Motor neuron (in vitro differentiated cells): ENCODE measurements at regions not wholly inside any gene's neighbourhood (a gene's known extent, or its start where the extent isn't known, plus 50 kb on each side); places are given as distances from the start of the nearest gene placed in this dataset.

Experiments used
- ATAC-seq, 8 experiments: fragments of 200-7000 bp; cut with Tn5 transposase; replicated peaks in 6 of 8; 2 replicates each; pipeline ENCODE4 v1.8.0; 2021; ENCODE audit warnings: mild to moderate bottlenecking in 8 of 8, moderate library complexity in 8 of 8
- H3K27ac ChIP-seq, 2 donors: fragments of 250-450 bp; sonication (Bioruptor Pico); 2 replicates each; pipeline ENCODE4 v1.9.0; 2021; ENCODE audit warnings: antibody characterized with exemption in 2 of 2, mild to moderate bottlenecking in 2 of 2, moderate library complexity in 1 of 2
- H3K4me1 ChIP-seq, 2 donors: fragments of 250-450 bp; sonication (Bioruptor Pico); replicated peaks in 1 of 2; 2 replicates each; pipeline ENCODE4 v1.6.1; 2021; ENCODE audit warnings: antibody characterized with exemption in 2 of 2, mild to moderate bottlenecking in 2 of 2, moderate library complexity in 1 of 2
- H3K4me3 ChIP-seq, 5 donors: fragments of 250-450 bp; sonication (Bioruptor Pico); 2 replicates each; pipeline ENCODE4 v1.9.0; 2021; ENCODE audit warnings: antibody characterized with exemption in 5 of 5, mild to moderate bottlenecking in 5 of 5, moderate library complexity in 4 of 5
- WGBS, 10 experiments: fragments of 450-650 bp; shearing (Covaris generic); methylation state at CpG; one replicate each; pipeline ENCODE4 v1.0.0; 2022; 5-methylcytosine and 5-hydroxymethylcytosine counted together
- in situ Hi-C, 9 experiments: fragments of 400-800 bp; cut with MboI; loops; one replicate each; pipeline ENCODE4 v1.15.0; 2021; ENCODE audit warnings: low sequenced_read_pairs in 9 of 9, low pct_unique_long_range_greater_than_20kb in 2 of 9; ENCODE audit not compliant: unreplicated experiment in 9 of 9

- Histone ChIP-seq H3K4me1 (peaks cover 0 to 3% of the 10 kb centered on the region in 2 donors), H3K4me3 (no peak overlapping the region), H3K27ac (no peak overlapping the region)
- in situ Hi-C loops: no loop called here
- ATAC-seq: no peak
- 67 to 100% methylated on average over 1 of the region's 3 CpGs; no CpG with 5 or more reads in 8 of the 10 experiments for WGBS, 10 experiments
Observed at GRCh38 chr13:59537500-59537899, 626.2 kb downstream of the DIAPH3 start.

GRCh38 chr13:59538512-59538911 lies 625.2 kb downstream of the DIAPH3 start:
- WGBS, 10 experiments: 0% methylated on average over 1 of the region's 3 CpGs; no CpG with 5 or more reads in 8 of the 10 experiments
- in situ Hi-C loops: no loop called here
- ATAC-seq: no peak
- Histone ChIP-seq H3K4me1 (peaks cover 0 to 3% of the 10 kb centered on the region in 2 donors), H3K4me3 (no peak overlapping the region), H3K27ac (no peak overlapping the region)

- Histone ChIP-seq H3K27ac (no peak overlapping the region), H3K4me3 (no peak overlapping the region), H3K4me1 (peaks cover 0 to 3% of the 10 kb centered on the region in 2 donors)
- ATAC-seq: no peak
- in situ Hi-C loops: no loop called here
Observed at GRCh38 chr13:59542303-59542702, 621.4 kb downstream of the DIAPH3 start.

GRCh38 chr13:59543418-59543817 lies 620.3 kb downstream of the DIAPH3 start:
- Histone ChIP-seq H3K4me1 (peaks cover 0 to 3% of the 10 kb centered on the region in 2 donors), H3K27ac (no peak overlapping the region), H3K4me3 (no peak overlapping the region)
- WGBS, 10 experiments: 0 to 100% (median 80%) methylated on average over 1 of the region's 1 CpG; no CpG with 5 or more reads in 1 of the 10 experiments
- no peak for ATAC-seq
- in situ Hi-C loops: no loop called here

DNA sequence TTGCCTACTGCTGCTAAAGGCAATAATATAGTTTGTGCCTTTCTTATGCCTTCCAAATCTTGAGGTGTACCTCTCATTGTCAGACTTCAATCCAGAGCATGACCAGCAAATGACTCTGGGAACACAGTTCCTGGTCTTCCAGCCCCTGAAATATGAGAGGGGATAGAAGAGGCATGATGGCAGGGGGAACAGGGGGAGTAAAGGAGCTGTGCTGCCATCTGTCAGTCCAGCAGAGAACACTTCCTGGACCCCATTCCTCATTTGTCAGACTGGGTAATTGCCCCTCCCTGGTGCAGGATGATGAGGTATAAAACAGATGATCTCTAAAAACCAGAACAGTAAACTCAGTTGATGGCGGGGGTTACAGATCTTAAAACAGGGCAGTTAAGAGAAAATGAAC lies 618.7 kb downstream of the DIAPH3 start:
- ATAC-seq: no peak
- WGBS, 10 experiments: 60 to 100% (median 94%) methylated on average over 1 of the region's 1 CpG; no CpG with 5 or more reads in 6 of the 10 experiments
- Histone ChIP-seq H3K4me1 (peaks cover 0 to 3% of the 10 kb centered on the region in 2 donors), H3K27ac (no peak overlapping the region), H3K4me3 (no peak overlapping the region)
- in situ Hi-C loops: no loop called here

DNA sequence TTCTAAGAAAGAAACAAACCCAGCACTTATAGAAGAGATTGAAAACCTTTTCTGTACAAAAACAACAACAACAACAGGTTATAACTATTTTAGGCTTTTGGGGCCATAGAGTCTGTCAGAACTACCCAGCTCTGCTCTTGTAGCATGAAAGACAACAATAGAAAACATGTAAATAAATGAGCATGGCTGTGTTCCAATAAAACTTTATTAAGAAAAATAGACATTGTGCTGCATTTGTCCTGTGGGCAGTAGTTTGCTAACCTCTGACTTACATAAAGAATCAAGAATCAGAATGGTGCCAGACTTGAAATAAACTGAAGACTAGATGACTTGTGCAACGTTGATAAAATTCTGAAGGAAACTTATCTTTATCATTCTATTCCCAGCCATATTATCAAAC lies 617.5 kb downstream of the DIAPH3 start:
- WGBS, 10 experiments: 0 to 100% (median 75%) methylated on average over 1 of the region's 1 CpG; no CpG with 5 or more reads in 4 of the 10 experiments
- in situ Hi-C loops: no loop called here

DNA sequence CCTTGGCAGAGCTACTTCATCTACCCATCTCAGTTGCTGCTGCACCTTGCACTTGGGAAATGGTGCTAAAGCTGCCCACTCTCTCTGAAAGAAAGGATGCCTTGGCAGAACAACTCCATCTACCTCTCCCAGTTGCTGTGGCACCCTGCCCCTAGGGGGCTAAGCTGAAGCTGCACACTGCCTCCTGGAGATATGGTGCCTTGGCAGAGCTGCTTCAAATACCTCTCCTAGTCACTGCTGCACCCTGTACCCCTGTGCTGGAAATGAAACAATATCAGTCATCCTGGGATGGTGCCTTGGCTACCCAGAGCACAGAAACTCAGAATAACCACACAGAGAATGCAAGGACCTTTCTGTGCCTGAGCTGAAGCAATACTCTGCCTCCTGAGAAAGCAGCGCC lies 615.8 kb downstream of the DIAPH3 start:
- in situ Hi-C loops: no loop called here
- Histone ChIP-seq H3K4me3 (no peak overlapping the region), H3K27ac (no peak overlapping the region), H3K4me1 (no peaks in the 10 kb centered on the region)
- no peak for ATAC-seq
- 100% methylated on average over 1 of the region's 1 CpG; no CpG with 5 or more reads in 9 of the 10 experiments for WGBS, 10 experiments

More for the DNA sequence above, 617.5 kb downstream of the DIAPH3 start:
- ATAC-seq: no peak
- Histone ChIP-seq H3K4me3 (no peak overlapping the region), H3K27ac (no peak overlapping the region), H3K4me1 (peaks cover 0 to 3% of the 10 kb centered on the region in 2 donors)

GRCh38 chr13:59562924-59563323 lies 600.8 kb downstream of the DIAPH3 start:
- WGBS, 10 experiments: 0 to 100% (median 100%) methylated on average over 1 to 2 of the region's 4 CpGs; no CpG with 5 or more reads in 7 of the 10 experiments
- in situ Hi-C loops: no loop called here

GRCh38 chr13:59566561-59566960 lies 597.2 kb downstream of the DIAPH3 start:
- in situ Hi-C loops: no loop called here
- H3K4me3 ChIP-seq: no peak overlapping the region
- H3K4me1 ChIP-seq: no peaks in the 10 kb centered on the region
- WGBS, 10 experiments: 83 to 100% (median 100%) methylated on average over 1 of the region's 1 CpG; no CpG with 5 or more reads in 5 of the 10 experiments
- H3K27ac ChIP-seq: no peak overlapping the region
- no peak for ATAC-seq

More at GRCh38 chr13:59562924-59563323, 600.8 kb downstream of the DIAPH3 start:
- no peak for ATAC-seq
- Histone ChIP-seq H3K4me1 (no peaks in the 10 kb centered on the region), H3K27ac (no peak overlapping the region), H3K4me3 (no peak overlapping the region)

- Histone ChIP-seq H3K27ac (no peak overlapping the region), H3K4me1 (no peaks in the 10 kb centered on the region), H3K4me3 (no peak overlapping the region)
- in situ Hi-C loops: no loop called here
- 0 to 71% (median 28%) methylated on average over 1 to 4 of the region's 4 CpGs; no CpG with 5 or more reads in 2 of the 10 experiments for WGBS, 10 experiments
- ATAC-seq: no peak
Observed at GRCh38 chr13:59568306-59568705, 595.4 kb downstream of the DIAPH3 start.

GRCh38 chr13:59570204-59570603 lies 593.5 kb downstream of the DIAPH3 start:
- Histone ChIP-seq H3K4me3 (no peak overlapping the region), H3K27ac (no peak overlapping the region), H3K4me1 (no peaks in the 10 kb centered on the region)
- WGBS, 10 experiments: 0 to 89% (median 71%) methylated on average over 1 to 3 of the region's 3 CpGs
- in situ Hi-C loops: no loop called here
- ATAC-seq: no peak

DNA sequence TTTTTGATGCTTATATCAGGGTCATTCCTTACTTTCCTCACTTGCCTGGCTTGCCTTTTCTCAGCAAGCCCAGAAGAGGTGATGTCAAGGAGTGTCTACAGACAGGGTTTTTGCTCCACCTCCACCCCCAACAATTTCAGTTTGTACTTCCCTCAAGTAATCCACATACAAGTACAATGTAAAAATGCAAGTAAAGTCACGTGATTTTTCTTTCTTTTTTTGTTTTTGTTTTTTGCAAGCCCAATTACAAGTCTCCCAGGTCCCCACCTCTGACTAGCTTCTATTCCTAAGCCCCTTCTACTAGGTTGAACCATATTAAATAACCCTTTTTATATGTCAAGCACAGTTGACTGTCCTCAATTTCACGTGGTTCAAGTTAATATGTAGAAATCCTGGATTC lies 579.6 kb downstream of the DIAPH3 start:
- H3K4me1 ChIP-seq: peaks cover 11 to 22% of the 10 kb centered on the region in 2 donors
- in situ Hi-C loops: no loop called here
- no peak overlapping the region for H3K4me3 ChIP-seq
- H3K27ac ChIP-seq: no peak overlapping the region
- 5 to 100% (median 71%) methylated on average over 1 to 2 of the region's 2 CpGs; no CpG with 5 or more reads in 3 of the 10 experiments for WGBS, 10 experiments
- no peak for ATAC-seq

- no peak overlapping the region for H3K27ac ChIP-seq
- WGBS, 10 experiments: 0 to 97% (median 86%) methylated on average over 3 to 9 of the region's 10 CpGs
- peaks cover 11 to 22% of the 10 kb centered on the region in 2 donors for H3K4me1 ChIP-seq
- in situ Hi-C loops: no loop called here
- no peak for ATAC-seq
- no peak overlapping the region for H3K4me3 ChIP-seq
Observed at GRCh38 chr13:59584761-59585670, 578.7 kb downstream of the DIAPH3 start.
